HG03354 (cell line): ENCODE measurements at regions not wholly inside any gene's neighbourhood (a gene's known extent, or its start where the extent isn't known, plus 50 kb on each side); places are given as distances from the start of the nearest gene placed in this dataset.

ENCODE experiments used
- ATAC-seq: cut with Tn5 transposase; IDR thresholded peaks from one replicate; pipeline ENCODE4 v1.9.1; 2021; ENCODE audit warnings: mild to moderate bottlenecking; ENCODE audit not compliant: unreplicated experiment, poor library complexity, severe bottlenecking

- ATAC-seq = no peak
These were observed 516.6 kb upstream of the POM121L12 start for GRCh38 chr7:52518869-52519268.

- ATAC-seq = no peak
These were observed 522.8 kb upstream of the POM121L12 start for GRCh38 chr7:52512656-52513055.

- ATAC-seq = no peak
These were observed 527.7 kb upstream of the POM121L12 start for GRCh38 chr7:52507546-52508255.

GRCh38 chr7:52506325-52506724, 529.1 kb upstream of the POM121L12 start:
- ATAC-seq = no peak

- ATAC-seq = no peak
These were observed 530.9 kb upstream of the POM121L12 start for GRCh38 chr7:52504561-52504960.

- ATAC-seq = no peak
These were observed 533.2 kb upstream of the POM121L12 start for GRCh38 chr7:52502281-52502680.

GRCh38 chr7:52501696-52502095, 533.7 kb upstream of the POM121L12 start:
- ATAC-seq = no peak

- no peak for ATAC-seq
These were observed 534.6 kb upstream of the POM121L12 start for GRCh38 chr7:52500841-52501240.

- ATAC-seq = no peak
These were observed 537.1 kb upstream of the POM121L12 start for GRCh38 chr7:52498366-52498765.

- no peak for ATAC-seq
These were observed 549.2 kb upstream of the POM121L12 start for GRCh38 chr7:52486267-52486666.

- no peak for ATAC-seq
These were observed 553.4 kb upstream of the POM121L12 start for GRCh38 chr7:52482076-52482475.

- ATAC-seq = no peak
These were observed 553.9 kb upstream of the POM121L12 start for GRCh38 chr7:52481571-52481970.

- no peak for ATAC-seq
These were observed 555.4 kb upstream of the POM121L12 start for GRCh38 chr7:52479990-52480389.

- ATAC-seq = no peak
These were observed 560.3 kb upstream of the POM121L12 start for GRCh38 chr7:52475001-52475582.

GRCh38 chr7:52473756-52474155, 561.7 kb upstream of the POM121L12 start:
- no peak for ATAC-seq

- ATAC-seq = no peak
These were observed 563.3 kb upstream of the POM121L12 start for GRCh38 chr7:52472006-52472620.

GRCh38 chr7:52465216-52465615, 570.2 kb upstream of the POM121L12 start:
- no peak for ATAC-seq

- no peak for ATAC-seq
These were observed 572.1 kb upstream of the POM121L12 start for GRCh38 chr7:52463341-52463740.

GRCh38 chr7:52462474-52462873, 573.0 kb upstream of the POM121L12 start:
- no peak for ATAC-seq

- no peak for ATAC-seq
These were observed 579.9 kb upstream of the POM121L12 start for GRCh38 chr7:52455571-52455970.

GRCh38 chr7:52450816-52451215, 584.6 kb upstream of the POM121L12 start:
- no peak for ATAC-seq
